ENCODE measurements at regions not wholly inside any gene's neighbourhood (a gene's known extent, or its start where the extent isn't known, plus 50 kb on each side); places are given as distances from the start of the nearest gene placed in this dataset.

- no TSS peak for BruUV-seq (replicated peaks)
- no peak overlapping the region for H3K27ac ChIP-seq (ENCODE audit: control insufficient read depth, insufficient read depth)
- DNase-seq (ENCODE audit: low read depth, low spot score) (no peak), ATAC-seq (no peak), FAIRE-seq (no peak)
- H3K27me3 ChIP-seq (replicated peaks in 1 of 2; ENCODE audit: control insufficient read depth in 2 of 2, insufficient read depth in 2 of 2, low read length in 1 of 2), result no peaks in the 10 kb centered on the region
- no peaks in the 10 kb centered on the region for H3K79me2 ChIP-seq (ENCODE audit: control insufficient read depth, insufficient read depth, low read length)
- no peak overlapping the region for H2AFZ ChIP-seq (ENCODE audit: control insufficient read depth, low read depth, low read length)
- H4K20me1 ChIP-seq (ENCODE audit: control insufficient read depth, insufficient read depth), result no peaks in the 10 kb centered on the region
- H3K4me3 ChIP-seq, result no peak overlapping the region
- WGBS (ENCODE audit: insufficient coverage, insufficient replicate concordance, low lambda C conversion rate, missing lambda C conversion rate), result 45% methylated on average over 2 of the region's 2 CpGs
- no peak overlapping the region for H3K4me2 ChIP-seq (ENCODE audit: control insufficient read depth, insufficient read depth)
- no peak overlapping the region for H3K9ac ChIP-seq (ENCODE audit: control insufficient read depth, insufficient read depth, low read length)
- H3K9me3 ChIP-seq (replicated peaks; ENCODE audit: control insufficient read depth, insufficient read depth, low read length), result no peaks in the 10 kb centered on the region; the same call in 2 of the 3 replicates
- CTCF ChIA-PET, result no interaction called here
- POLR2A ChIA-PET, result no interaction called here
- SMC1A ChIA-PET (ENCODE audit: uncharacterized antibody, unreplicated experiment), result no interaction called here
- RAD21 ChIA-PET (ENCODE audit: unreplicated experiment), result no interaction called here
- no peak for TF ChIP-seq POLR2AphosphoS5 (IDR thresholded peaks at IDR 0.05; ENCODE audit: low read length)
- no peak for TF ChIP-seq DPF2 (IDR thresholded peaks at IDR 0.05)
- no peak for TF ChIP-seq USF2 (IDR thresholded peaks at IDR 0.05; ENCODE audit: borderline replicate concordance, low read depth, low read length)
- TF ChIP-seq RELB (IDR thresholded peaks at IDR 0.05; ENCODE audit: low read depth), result no peak
- TF ChIP-seq ZBTB40 (IDR thresholded peaks at IDR 0.05; ENCODE audit: borderline replicate concordance), result no peak
- no peak for TF ChIP-seq YY1 (IDR thresholded peaks at IDR 0.05; ENCODE audit: low read depth, low read length)
- no peak for TF ChIP-seq PKNOX1 (IDR thresholded peaks at IDR 0.05)
- no peak for TF ChIP-seq SRF (IDR thresholded peaks at IDR 0.05; ENCODE audit: low read depth in 2 of 2, low read length in 2 of 2)
- no peak for TF ChIP-seq CBX5 (IDR thresholded peaks at IDR 0.05; ENCODE audit: low read depth)
- TF ChIP-seq RELA (IDR thresholded peaks at IDR 0.05; ENCODE audit: borderline replicate concordance, partially characterized antibody), result no peak
- TF ChIP-seq ZNF217 (IDR thresholded peaks at IDR 0.05), result no peak
- TF ChIP-seq GABPA (IDR thresholded peaks at IDR 0.05; ENCODE audit: low read depth), result no peak
- TF ChIP-seq SREBF2 (IDR thresholded peaks at IDR 0.05; ENCODE audit: low read length), result no peak
- TF ChIP-seq CREB1 (IDR thresholded peaks at IDR 0.05; ENCODE audit: low read depth), result no peak
- TF ChIP-seq ESRRA (IDR thresholded peaks at IDR 0.05; ENCODE audit: low read length), result no peak
- TF ChIP-seq ZNF622 (IDR thresholded peaks at IDR 0.05), result no peak
- in situ Hi-C loops (cut with MboI), result no loop called here
- no peaks in the 10 kb centered on the region for H3K36me3 ChIP-seq (ENCODE audit: control insufficient read depth in 2 of 2, insufficient read depth in 2 of 2, low read length in 1 of 2)
- intact Hi-C loops (cut with micrococcal nuclease; ENCODE audit: unreplicated experiment), result no loop called here
- H3K4me1 ChIP-seq (ENCODE audit: control insufficient read depth, insufficient read depth, low read length), result no peaks in the 10 kb centered on the region
These were observed 389.8 kb upstream of the AZI2 start for GRCh38 chr3:28738425-28738824.

Data from GM12878 (cell line).